ENCODE measurements at regions not wholly inside any gene's neighbourhood (a gene's known extent, or its start where the extent isn't known, plus 50 kb on each side); places are given as distances from the start of the nearest gene placed in this dataset.
A peak's percentile ranks its signal among the peaks of the same experiment; 100 is the strongest.

- DNase-seq, result no peak
These were observed 51.0 kb upstream of the BARX2 start for GRCh38 chr11:129324533-129325175.

GRCh38 chr11:129323896-129324502, 51.6 kb upstream of the BARX2 start:
- no peak for DNase-seq

GRCh38 chr11:129322941-129323340, 52.7 kb upstream of the BARX2 start:
- DNase-seq, result no peak

GRCh38 chr11:129321076-129321475, 54.6 kb upstream of the BARX2 start:
- DNase-seq, result no peak

- no peak for DNase-seq
These were observed 55.2 kb upstream of the BARX2 start for GRCh38 chr11:129320494-129320893.

- no peak for DNase-seq
These were observed 55.9 kb upstream of the BARX2 start for GRCh38 chr11:129319751-129320150.

GRCh38 chr11:129319201-129319600, 56.4 kb upstream of the BARX2 start:
- no peak for DNase-seq

- DNase-seq, result no peak
These were observed 58.1 kb upstream of the BARX2 start for GRCh38 chr11:129317571-129317970.

- no peak for DNase-seq
These were observed 58.9 kb upstream of the BARX2 start for GRCh38 chr11:129316781-129317180.

- peak; percentile 11 for DNase-seq
These were observed 59.7 kb upstream of the BARX2 start for GRCh38 chr11:129315781-129316579.

- no peak for DNase-seq
These were observed 61.3 kb upstream of the BARX2 start for GRCh38 chr11:129314371-129314770.

- no peak for DNase-seq
These were observed 61.9 kb upstream of the BARX2 start for GRCh38 chr11:129313541-129314297.

- no peak for DNase-seq
These were observed 62.7 kb upstream of the BARX2 start for GRCh38 chr11:129312730-129313503.

- no peak for DNase-seq
These were observed 67.3 kb upstream of the BARX2 start for GRCh38 chr11:129308241-129308865.

GRCh38 chr11:129307162-129307561, 68.5 kb upstream of the BARX2 start:
- no peak for DNase-seq

GRCh38 chr11:129302386-129303101, 73.1 kb upstream of the BARX2 start:
- DNase-seq, result no peak

- no peak for DNase-seq
These were observed 75.5 kb upstream of the BARX2 start for GRCh38 chr11:129300099-129300498.

- DNase-seq, result no peak
These were observed 76.7 kb upstream of the BARX2 start for GRCh38 chr11:129298988-129299387.

- no peak for DNase-seq
These were observed 79.9 kb upstream of the BARX2 start for GRCh38 chr11:129295746-129296145.

GRCh38 chr11:129292771-129293170, 82.9 kb upstream of the BARX2 start:
- DNase-seq, result no peak

GRCh38 chr11:129292092-129292491, 83.6 kb upstream of the BARX2 start:
- DNase-seq, result no peak

All from NCI-H82 (cell line).